ENCODE measurements at regions not wholly inside any gene's neighbourhood (a gene's known extent, or its start where the extent isn't known, plus 50 kb on each side); places are given as distances from the start of the nearest gene placed in this dataset.
"Not testable (repeated sequence)": the region's sequence is repeated elsewhere in the genome, so short reads cannot be mapped to it uniquely, and the experiment has no call there.

DNA sequence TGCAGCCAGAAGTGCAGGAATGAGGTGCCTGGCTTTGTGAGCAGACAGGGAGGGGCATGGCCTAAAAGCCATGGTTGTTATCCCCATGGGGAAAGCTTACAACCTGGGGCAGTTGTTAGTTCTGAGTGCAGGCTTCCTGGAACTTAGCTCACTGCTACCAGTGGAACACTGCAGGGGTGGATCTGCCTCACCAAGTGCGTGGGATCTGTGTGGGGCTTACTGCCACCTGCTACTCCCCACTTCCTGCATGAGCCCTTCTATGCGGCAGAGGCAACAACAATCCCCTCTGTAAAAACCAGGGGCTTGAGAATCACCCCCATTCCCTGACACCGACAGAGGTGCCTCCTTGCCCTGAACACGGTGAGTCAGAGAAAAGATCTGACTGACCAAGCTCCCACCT lies 174.6 kb downstream of the SPIN4 start:
- DNase-seq = not testable (repeated sequence)

DNA sequence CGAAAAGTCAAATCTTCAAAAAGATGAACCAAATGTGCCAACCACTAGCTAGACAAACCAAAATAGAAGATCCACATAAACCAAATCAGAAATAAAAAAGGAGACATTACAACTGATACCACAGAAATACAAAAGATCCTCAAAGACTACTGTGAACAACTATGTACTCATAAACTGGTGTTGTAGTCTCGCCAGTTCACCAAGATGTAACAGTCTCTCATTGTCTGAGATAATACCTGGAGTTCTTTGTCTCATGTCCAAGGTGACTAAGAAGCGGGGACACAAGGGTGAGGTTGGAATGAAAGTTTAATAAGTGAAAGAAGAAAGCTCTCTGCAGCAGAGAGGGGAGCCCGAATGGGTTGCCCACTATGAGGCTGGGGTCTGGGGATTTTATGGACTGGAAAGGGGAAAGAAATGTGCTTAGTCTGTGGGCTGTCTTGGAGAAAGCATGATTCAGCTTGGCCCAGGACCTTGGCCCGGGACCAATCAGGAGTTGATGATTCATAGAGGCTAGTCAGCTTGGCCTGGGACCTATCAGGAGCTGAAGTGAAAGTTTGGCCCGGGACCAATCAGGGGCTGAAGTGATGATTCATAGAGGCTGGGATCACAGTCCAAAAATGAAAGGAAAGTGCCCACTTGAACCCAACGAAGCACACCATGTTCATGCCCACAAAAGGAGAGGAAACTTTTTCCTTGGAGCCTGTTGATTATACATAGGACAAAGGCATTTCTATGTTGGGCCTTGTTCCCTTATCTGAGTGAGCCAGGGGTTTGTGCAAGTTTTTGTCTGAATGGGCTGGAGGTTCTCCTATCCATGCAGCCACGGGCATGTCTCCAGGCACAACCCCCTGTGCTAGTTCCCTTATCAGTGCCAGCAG lies 177.1 kb downstream of the SPIN4 start:
- DNase-seq = not testable (repeated sequence)

DNA sequence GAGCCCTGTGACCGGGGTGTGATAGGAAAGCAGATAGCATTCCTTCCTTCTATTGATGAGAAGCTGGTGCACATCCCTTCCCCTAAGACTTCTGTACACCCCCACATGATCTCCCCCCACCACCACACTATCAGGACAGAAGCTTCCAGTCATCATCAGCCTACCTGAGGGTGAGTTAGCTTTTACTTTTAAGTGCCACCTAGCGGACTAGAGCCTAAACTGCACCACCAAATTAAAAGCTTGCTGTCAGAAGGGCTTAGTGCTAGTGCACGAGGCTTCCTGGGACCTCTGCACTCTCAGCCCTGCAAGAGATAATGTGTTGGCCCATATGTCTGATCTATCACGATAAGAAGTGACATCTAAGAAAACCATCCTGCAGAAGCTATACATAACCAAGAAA lies 181.7 kb downstream of the SPIN4 start:
- DNase-seq = not testable (repeated sequence)

DNA sequence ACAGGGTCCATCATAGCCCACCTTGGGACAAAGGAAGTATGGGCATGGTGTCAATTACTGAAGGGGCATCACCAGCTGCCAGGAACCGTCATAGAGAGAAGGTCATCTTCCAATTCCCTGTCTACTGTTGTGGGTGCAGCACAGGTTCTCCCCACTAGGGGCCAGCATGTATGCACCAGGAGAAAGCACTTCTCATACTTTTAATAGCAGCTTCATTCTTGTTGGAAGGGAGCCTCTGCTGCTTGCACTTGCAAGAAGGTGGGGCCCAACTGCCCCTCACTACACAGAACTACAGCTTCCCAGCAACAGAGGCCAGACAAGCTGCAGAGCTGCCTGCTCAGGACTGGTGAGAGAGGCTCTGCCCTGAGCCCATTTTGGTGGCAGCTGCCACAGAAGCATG lies 182.2 kb downstream of the SPIN4 start:
- not testable (repeated sequence) for DNase-seq

DNA sequence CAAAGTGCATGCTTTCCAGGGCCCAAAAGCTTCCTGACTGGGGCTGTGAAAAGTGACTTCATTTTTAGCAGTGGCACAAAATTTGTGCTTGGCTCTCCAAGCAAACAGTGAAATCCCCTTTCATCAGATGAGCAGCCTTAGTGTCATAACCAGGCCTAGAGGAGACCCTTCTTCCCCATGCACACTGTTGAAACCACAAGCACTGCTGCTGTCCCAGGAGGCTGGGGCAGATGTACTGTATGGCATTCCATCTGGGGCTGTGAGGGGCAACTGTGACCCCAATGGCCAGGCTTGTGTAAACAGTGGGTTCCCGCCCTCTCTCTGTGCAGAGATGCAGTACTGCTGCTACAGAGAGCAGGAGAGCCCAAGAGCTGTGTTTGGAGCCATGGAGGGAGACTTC lies 184.1 kb downstream of the SPIN4 start:
- DNase-seq = not testable (repeated sequence)

DNA sequence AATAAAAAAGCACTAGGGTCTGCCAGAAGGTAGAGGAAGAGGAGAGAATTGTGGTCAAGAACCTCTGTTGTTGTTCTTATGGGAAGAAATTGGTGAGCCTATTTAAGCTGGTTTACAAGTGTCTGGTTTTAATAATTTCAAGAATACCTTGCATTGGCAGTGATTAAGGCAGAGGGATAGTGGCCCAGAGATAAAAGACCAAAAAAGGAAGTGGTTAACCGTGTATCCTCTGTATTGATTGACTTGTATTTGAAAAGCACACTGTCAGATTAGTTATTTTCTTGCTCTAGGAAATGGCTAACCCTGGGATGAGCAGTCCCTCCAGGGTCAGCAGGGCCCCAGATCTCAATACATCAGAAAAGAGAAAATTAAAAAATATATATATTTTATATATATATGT lies 190.1 kb downstream of the SPIN4 start:
- not testable (repeated sequence) for DNase-seq

DNA sequence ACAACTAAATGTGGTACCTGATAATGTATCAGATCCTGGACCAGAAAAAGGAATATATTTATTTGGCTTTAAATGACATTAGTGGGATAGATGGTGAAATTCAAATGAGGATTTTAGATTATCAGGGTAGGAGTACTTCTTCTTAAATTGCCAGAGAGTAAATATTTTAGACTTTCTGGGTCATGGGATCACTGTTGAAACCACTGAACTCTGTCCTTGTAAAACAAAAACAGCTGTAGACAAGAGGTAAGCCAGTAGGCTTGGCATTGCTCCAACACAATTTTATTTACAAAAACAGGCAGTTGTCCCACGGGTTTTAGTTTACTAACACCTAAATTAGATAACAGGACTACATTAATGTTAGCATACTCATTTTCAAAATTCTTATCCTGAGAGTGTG lies 190.8 kb downstream of the SPIN4 start:
- not testable (repeated sequence) for DNase-seq

DNA sequence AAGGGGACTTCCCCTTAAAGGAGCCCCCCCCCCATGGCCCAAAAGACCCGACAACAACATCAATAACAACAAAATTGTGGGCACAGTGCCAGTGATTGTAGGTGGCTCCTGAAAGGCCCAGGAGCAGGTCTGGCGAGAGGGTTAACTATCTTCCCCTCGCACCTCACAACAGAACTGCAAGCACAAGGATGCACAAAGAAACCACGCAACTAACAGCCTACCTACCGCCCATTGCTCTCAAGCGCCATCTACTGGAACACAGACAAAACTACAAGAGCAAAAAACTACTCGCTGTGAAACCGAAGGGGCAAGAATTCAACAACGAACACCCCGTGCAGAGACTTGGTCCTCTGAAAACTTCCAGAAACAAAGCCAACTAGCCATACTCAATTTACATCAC lies 205.6 kb downstream of the SPIN4 start:
- not testable (repeated sequence) for DNase-seq

DNA sequence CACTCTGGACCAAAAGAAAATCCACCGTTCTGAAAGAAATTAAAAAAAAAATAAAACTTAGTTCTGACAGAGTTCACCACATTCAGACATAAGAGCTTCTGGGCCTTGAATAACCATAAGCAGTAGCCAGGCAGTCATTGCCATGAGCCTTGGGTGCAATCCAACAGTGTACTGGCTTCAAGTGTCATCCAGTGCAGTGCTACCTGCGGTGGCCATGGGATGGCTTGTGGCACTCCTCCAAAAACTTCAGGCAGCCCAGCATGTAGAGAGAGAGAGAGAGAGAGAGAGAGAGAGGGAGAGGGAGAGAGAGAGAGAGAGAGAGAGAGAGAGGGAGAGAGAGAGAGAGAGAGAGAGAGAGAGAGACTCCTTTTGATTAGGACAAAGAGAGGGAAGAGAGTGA lies 208.5 kb downstream of the SPIN4 start:
- not testable (repeated sequence) for DNase-seq

DNA sequence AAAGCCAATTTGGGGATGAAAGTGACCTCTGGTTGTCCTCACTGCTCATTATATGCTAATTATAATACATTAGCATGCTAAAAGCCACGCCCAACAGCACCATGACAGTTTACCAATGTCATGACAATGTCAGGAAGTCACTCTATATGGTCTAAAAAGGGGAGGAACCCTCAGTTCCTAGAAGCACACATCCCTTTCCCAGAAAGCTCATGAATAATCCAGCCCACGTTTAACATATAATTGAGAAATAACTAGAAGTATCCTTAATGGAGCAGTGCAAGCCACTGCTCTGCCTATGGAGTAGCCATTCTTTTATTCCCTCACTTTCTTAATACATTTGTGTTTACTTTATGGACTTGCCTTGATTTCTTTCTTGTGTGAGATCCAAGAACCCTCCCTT lies 215.3 kb downstream of the SPIN4 start:
- not testable (repeated sequence) for DNase-seq

DNA sequence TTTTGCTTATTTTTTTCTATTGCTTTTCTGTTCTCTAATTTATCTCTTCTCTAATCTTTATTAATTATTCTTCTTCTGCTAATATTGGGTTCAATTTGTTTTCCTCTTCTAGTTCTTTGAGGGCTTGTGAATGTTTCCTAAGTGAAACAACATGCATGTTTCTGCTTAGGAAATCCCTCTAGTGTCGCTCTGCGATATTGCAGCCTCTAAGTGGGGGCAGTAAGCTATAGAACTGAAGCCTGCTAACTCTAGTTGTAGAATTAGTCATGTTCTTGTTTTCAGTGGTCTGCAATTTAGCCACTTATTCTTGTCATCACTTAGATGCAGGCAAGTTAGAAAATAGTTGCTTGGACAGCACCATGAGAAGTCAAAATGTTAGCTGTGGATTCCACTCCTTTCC lies 222.6 kb downstream of the SPIN4 start:
- peak; percentile 33 for DNase-seq

DNA sequence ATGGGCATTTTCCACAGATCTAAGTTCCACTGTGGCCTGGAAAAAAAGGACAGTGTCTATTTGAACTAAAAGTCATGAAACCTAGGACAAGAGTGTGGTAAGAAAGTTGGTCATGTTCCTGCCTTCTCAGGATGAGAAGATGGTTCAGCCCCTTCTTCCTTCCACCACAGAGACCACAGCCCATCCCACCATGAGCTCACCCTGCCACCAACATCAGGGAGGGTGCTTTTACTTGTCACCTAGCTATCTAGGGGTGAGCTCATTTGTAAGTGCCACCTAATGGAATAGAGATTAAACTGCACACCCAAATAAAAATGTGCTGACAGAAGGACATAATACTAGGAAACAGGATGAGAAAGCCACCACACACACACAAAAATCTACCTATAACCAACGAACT lies 235.9 kb downstream of the SPIN4 start:
- DNase-seq = no peak

DNA sequence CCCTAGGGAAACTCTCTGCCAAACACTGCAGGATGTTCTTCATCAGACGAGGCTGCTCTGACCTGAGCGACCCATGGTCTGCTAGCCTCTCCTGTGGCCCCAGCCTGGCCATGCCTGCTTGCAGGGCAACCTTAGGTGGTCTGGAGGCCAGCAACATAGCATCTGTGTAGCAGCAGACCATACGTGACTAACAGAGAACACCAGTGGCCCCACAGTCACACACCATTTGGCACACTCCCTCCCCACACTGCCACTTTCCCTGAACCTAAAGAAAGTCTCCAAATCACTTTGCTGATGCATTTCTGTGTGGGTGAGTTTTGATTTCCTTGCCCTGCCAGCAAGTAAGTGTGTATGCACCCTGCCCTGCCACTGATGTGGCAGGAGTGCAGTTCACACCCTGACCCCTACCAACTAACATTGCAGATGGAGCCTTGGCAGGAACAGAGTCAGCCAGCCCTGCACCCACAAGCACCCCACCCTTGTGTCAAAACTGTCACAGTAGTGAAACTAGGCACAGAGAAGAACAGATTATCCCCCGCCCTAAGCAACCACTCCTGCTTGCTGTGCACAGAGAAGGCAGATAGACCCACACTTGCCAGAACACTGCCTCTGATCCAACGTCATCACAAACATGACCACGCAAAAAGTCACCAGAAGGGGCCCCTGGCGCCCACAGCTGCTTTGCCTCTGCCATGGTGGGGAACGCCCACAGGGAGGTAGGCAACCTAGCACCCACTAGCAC lies 249.1 kb downstream of the SPIN4 start:
- no peak for DNase-seq

DNA sequence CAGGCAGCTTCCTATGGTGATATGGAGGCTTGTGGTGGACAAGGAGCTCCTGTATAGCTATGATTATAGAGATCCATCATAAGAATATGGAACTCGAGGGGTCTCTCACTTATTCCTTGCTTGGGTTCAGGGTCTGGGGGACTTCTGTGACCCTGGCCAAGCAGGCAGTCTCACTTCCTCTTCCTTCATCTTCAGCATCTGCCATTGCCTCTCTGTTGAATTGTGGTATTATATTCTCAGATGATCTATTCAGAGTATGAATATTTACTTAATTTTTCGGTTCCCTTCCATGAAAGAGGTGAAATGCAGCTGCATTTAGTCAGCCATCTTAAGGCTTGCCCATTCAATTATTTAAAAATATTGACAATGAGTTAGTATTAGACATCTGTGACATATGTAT lies 292.9 kb downstream of the SPIN4 start:
- no peak for DNase-seq

DNA sequence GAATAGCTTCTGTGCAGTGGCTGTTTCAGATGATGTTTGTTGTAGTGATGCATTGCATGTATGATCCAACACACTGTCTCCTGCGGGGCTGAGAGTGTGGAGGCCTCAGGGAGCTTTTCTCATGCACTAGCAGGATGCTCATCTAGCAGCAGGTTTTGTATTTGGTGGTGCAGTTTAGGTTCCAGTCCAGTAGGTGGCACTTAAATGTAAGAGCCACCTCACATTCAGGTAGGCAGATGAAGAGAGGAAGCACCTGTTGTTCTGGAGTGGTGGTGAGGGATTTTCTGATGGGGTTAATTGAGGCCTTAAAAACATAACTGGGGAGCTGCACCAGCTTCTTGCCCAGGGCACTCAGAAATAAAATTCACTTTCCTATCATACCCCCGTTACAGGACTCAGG lies 300.9 kb downstream of the SPIN4 start:
- peak; percentile 19 for DNase-seq

DNA sequence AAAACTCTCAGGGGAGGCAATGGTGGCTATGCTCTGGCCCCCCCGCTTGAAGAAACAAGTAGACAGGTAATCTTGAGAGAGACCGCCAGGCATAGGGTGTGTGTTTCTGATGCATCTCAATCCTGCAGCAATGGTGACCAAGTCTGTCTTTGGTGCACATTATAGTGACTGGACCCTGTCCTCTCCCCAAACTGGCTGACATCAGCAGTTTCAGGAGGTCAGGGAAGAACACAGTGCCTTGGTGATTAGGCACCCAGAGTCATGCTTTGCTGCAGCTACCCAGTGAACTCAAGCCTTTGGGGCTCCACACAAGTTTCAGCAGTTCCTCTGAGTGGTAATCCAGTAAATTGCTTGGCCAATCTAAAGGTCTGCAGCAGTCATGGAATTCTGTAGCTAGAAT lies 318.3 kb downstream of the SPIN4 start:
- no peak for DNase-seq

DNA sequence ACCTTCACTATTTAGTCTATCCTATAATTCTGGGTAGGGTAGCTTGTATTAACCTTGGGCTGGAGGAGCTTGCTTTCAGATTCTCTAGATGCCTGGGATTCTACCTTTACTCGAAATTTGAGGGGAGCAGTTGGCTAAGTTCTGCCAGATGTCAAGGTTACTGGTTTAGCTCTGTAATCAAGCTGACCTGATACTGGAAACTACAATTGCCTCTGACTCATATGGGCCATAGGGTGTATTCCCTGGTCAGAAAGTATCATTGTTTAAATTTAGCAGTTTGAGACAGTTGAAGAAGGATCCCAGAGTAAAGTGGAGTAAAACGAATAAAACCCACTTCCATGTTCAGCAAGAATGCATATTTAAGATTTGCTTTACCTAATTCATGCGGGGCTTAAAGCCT lies 337.6 kb downstream of the SPIN4 start:
- DNase-seq = no peak

DNA sequence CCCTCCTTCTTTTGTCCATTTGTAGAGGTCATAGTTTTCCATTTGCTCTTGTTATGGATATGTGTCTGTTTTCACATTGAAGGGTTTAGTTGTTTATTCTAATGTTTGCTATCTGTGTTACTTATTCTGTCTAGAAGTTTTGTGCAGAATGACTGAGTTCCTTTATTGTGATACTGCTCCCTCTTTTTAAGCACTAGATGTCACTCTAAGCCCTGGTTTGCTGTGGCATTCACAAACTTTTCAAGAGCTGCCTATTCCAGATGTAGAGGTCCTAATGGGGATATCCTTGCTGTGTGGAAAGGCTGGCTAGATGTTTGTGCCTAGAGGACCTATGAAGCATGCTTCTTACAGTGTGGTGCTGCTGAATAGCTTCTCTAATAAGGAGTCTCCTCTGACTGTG lies 338.6 kb downstream of the SPIN4 start:
- DNase-seq = no peak

DNA sequence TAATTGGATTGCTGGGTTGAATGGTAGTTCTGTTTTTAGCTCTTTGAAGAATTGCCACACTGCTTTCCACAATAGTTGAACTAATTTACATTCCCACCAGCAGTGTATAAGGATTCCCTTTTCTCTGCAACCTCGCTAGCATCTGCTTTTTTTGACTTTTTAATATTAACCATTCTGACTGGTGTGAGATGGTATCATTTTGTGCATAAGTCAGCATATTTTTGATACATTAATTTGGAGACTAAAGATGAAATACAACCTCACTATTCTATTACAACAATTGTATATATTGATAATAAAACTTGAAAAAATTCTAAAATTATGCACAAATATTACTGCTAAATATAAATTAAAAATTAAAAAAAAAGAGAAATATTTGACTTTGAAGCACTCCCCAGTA lies 350.9 kb downstream of the SPIN4 start:
- not testable (repeated sequence) for DNase-seq

Measured in RPMI8226 (cell line).